HG02571 (cell line): ENCODE measurements at regions not wholly inside any gene's neighbourhood (a gene's known extent, or its start where the extent isn't known, plus 50 kb on each side); places are given as distances from the start of the nearest gene placed in this dataset.

ENCODE experiments used
- ATAC-seq: cut with Tn5 transposase; IDR thresholded peaks from one replicate; pipeline ENCODE4 v1.9.1; 2021; ENCODE audit warnings: mild to moderate bottlenecking, moderate library complexity; ENCODE audit not compliant: unreplicated experiment

GRCh38 chr10:33454554-33454953, 120.1 kb upstream of the NRP1 start:
- ATAC-seq, result no peak

- ATAC-seq, result no peak
Measured at GRCh38 chr10:33453081-33454025, 118.9 kb upstream of the NRP1 start.

- ATAC-seq, result no peak
Measured at GRCh38 chr10:33448421-33449140, 114.1 kb upstream of the NRP1 start.

GRCh38 chr10:33441561-33441960, 107.1 kb upstream of the NRP1 start:
- no peak for ATAC-seq

- ATAC-seq, result no peak
Measured at GRCh38 chr10:33434933-33435332, 100.5 kb upstream of the NRP1 start.

GRCh38 chr10:33428682-33429081, 94.2 kb upstream of the NRP1 start:
- ATAC-seq, result no peak

- no peak for ATAC-seq
Measured at GRCh38 chr10:33423154-33423529, 88.7 kb upstream of the NRP1 start.

GRCh38 chr10:33422471-33423153, 88.1 kb upstream of the NRP1 start:
- ATAC-seq, result no peak

GRCh38 chr10:33421789-33422462, 87.5 kb upstream of the NRP1 start:
- no peak for ATAC-seq

- ATAC-seq, result no peak
Measured at GRCh38 chr10:33419311-33419710, 84.8 kb upstream of the NRP1 start.

- ATAC-seq, result no peak
Measured at GRCh38 chr10:33418301-33418700, 83.8 kb upstream of the NRP1 start.

GRCh38 chr10:33416691-33417090, 82.2 kb upstream of the NRP1 start:
- ATAC-seq, result no peak

GRCh38 chr10:33416209-33416608, 81.7 kb upstream of the NRP1 start:
- ATAC-seq, result no peak

GRCh38 chr10:33414841-33415240, 80.4 kb upstream of the NRP1 start:
- ATAC-seq, result no peak

GRCh38 chr10:33412653-33413361, 78.3 kb upstream of the NRP1 start:
- ATAC-seq, result no peak

- ATAC-seq, result no peak
Measured at GRCh38 chr10:33412241-33412640, 77.8 kb upstream of the NRP1 start.

- no peak for ATAC-seq
Measured at GRCh38 chr10:33410860-33411234, 76.4 kb upstream of the NRP1 start.

GRCh38 chr10:33410096-33410859, 75.8 kb upstream of the NRP1 start:
- ATAC-seq, result no peak

GRCh38 chr10:33406596-33406995, 72.1 kb upstream of the NRP1 start:
- ATAC-seq, result no peak
